ENCODE measurements at regions not wholly inside any gene's neighbourhood (a gene's known extent, or its start where the extent isn't known, plus 50 kb on each side); places are given as distances from the start of the nearest gene placed in this dataset.
"Not testable (repeated sequence)": the region's sequence is repeated elsewhere in the genome, so short reads cannot be mapped to it uniquely, and the experiment has no call there.

- TF ChIP-seq CREB3 (CRISPR knock-in tag; IDR thresholded peaks at IDR 0.05) (no peak), PCBP1 (IDR thresholded peaks at IDR 0.05; ENCODE audit: borderline replicate concordance, low read depth, low read length) (no peak), RAD51 (IDR thresholded peaks at IDR 0.05; ENCODE audit: borderline replicate concordance) (no peak)
These were observed 117.4 kb upstream of the GRIA1 start (continued) for GRCh38 chr5:153373130-153373498.

- BruUV-seq (replicated peaks); H3K27ac ChIP-seq (ENCODE audit: extremely low read length, insufficient read depth, low read length); ATAC-seq; H3K4me2 ChIP-seq (ENCODE audit: low read depth, low read length); H3K36me3 ChIP-seq (replicated peaks in 1 of 2; ENCODE audit: control insufficient read depth in 1 of 2, insufficient read depth in 2 of 2, low read length in 2 of 2); H3K4me3 ChIP-seq (replicated peaks in 1 of 3; ENCODE audit: insufficient read depth in 1 of 3, low read depth in 2 of 3, low read length in 3 of 3); H3K9ac ChIP-seq (ENCODE audit: insufficient read depth, low read depth, low read length); intact Hi-C loops (cut with micrococcal nuclease; ENCODE audit: unreplicated experiment); H3K79me2 ChIP-seq (ENCODE audit: insufficient read depth, low read length); in situ Hi-C loops (cut with HindIII; ENCODE audit: extremely low pct_ligation_motif_present, low pct_unique_long_range_greater_than_20kb); H4K20me1 ChIP-seq (ENCODE audit: insufficient read depth, low read length); FAIRE-seq; H3K4me1 ChIP-seq (ENCODE audit: insufficient read depth, low read length); H3K27me3 ChIP-seq (ENCODE audit: control insufficient read depth in 1 of 2, insufficient read depth in 2 of 2, low read length in 2 of 2); CTCF ChIA-PET (ENCODE audit: low intra/inter-chr PET ratio, low total read pairs); POLR2A ChIA-PET; DNase-seq (ENCODE audit: low spot score); H2AFZ ChIP-seq (ENCODE audit: low read length): not testable (repeated sequence)
- H3K9me3 ChIP-seq (ENCODE audit: low read length) = peaks cover 14% of the 10 kb centered on the region; the same call in 1 of the 2 replicates
- 17% methylated on average over 7 of the region's 10 CpGs for WGBS (ENCODE audit: low lambda C conversion rate)
These were observed 108.8 kb upstream of the GRIA1 start for GRCh38 chr5:153381630-153382029.

GRCh38 chr5:153390569-153390968 lies 99.9 kb upstream of the GRIA1 start:
- H3K4me3 ChIP-seq (replicated peaks in 1 of 3; ENCODE audit: insufficient read depth in 1 of 3, low read depth in 2 of 3, low read length in 3 of 3) = no peak overlapping the region
- ATAC-seq (no peak), FAIRE-seq (no peak), DNase-seq (ENCODE audit: low spot score) (no peak)
- H3K4me1 ChIP-seq (ENCODE audit: insufficient read depth, low read length) = no peaks in the 10 kb centered on the region
- CTCF ChIA-PET (ENCODE audit: low intra/inter-chr PET ratio, low total read pairs) = no interaction called here
- no peak overlapping the region for H3K9ac ChIP-seq (ENCODE audit: insufficient read depth, low read depth, low read length)
- H3K27ac ChIP-seq (ENCODE audit: extremely low read length, insufficient read depth, low read length) = no peak overlapping the region
- H3K36me3 ChIP-seq (replicated peaks in 1 of 2; ENCODE audit: control insufficient read depth in 1 of 2, insufficient read depth in 2 of 2, low read length in 2 of 2) = no peaks in the 10 kb centered on the region
- intact Hi-C loops (cut with micrococcal nuclease; ENCODE audit: unreplicated experiment) = no loop called here
- H4K20me1 ChIP-seq (ENCODE audit: insufficient read depth, low read length) = no peaks in the 10 kb centered on the region
- H3K79me2 ChIP-seq (ENCODE audit: insufficient read depth, low read length) = no peaks in the 10 kb centered on the region
- H2AFZ ChIP-seq (ENCODE audit: low read length) = no peak overlapping the region
- peaks cover 14% of the 10 kb centered on the region for H3K9me3 ChIP-seq (ENCODE audit: low read length)
- BruUV-seq (replicated peaks) = no TSS peak
- no peak overlapping the region for H3K4me2 ChIP-seq (ENCODE audit: low read depth, low read length)
- no peak for TF ChIP-seq MBD4 (IDR thresholded peaks at IDR 0.05; ENCODE audit: borderline replicate concordance, low read length)
- no peak for TF ChIP-seq KDM5A (IDR thresholded peaks at IDR 0.05; ENCODE audit: borderline replicate concordance, low read length)
- TF ChIP-seq MEIS2 (CRISPR knock-in tag; IDR thresholded peaks at IDR 0.05) = no peak
- TF ChIP-seq MED1 (CRISPR knock-in tag; IDR thresholded peaks at IDR 0.05) = no peak
- TF ChIP-seq HDAC2 (CRISPR knock-in tag; IDR thresholded peaks at IDR 0.05) = no peak
- no peak for TF ChIP-seq ZNF333 (CRISPR knock-in tag; IDR thresholded peaks at IDR 0.05; ENCODE audit: borderline replicate concordance)
- no peak for TF ChIP-seq HNRNPLL (IDR thresholded peaks at IDR 0.05; ENCODE audit: low read depth, low read length, poor library complexity, severe bottlenecking)
- no peak for TF ChIP-seq DNMT3B (CRISPR knock-in tag; conservative IDR thresholded peaks at IDR 0.05)
- TF ChIP-seq CREB3 (CRISPR knock-in tag; IDR thresholded peaks at IDR 0.05) = no peak
- H3K27me3 ChIP-seq (ENCODE audit: control insufficient read depth in 1 of 2, insufficient read depth in 2 of 2, low read length in 2 of 2) = no peaks in the 10 kb centered on the region
- POLR2A ChIA-PET = no interaction called here
- in situ Hi-C loops (cut with HindIII; ENCODE audit: extremely low pct_ligation_motif_present, low pct_unique_long_range_greater_than_20kb) = no loop called here
